ENCODE measurements at regions not wholly inside any gene's neighbourhood (a gene's known extent, or its start where the extent isn't known, plus 50 kb on each side); places are given as distances from the start of the nearest gene placed in this dataset.

- TF ChIP-seq CTCF (IDR thresholded peaks at IDR 0.05; ENCODE audit: extremely low read depth in 1 of 2, insufficient read depth in 1 of 2, low read depth in 1 of 2, low read length in 2 of 2) (no peak), POLR2AphosphoS5 (IDR thresholded peaks at IDR 0.05; ENCODE audit: insufficient read depth, low read depth, low read length) (no peak)
These were observed 263.2 kb upstream of the ZP4 start for GRCh38 chr1:238153939-238154338.

All from endothelial cell of umbilical vein (primary cell).